ENCODE measurements at regions not wholly inside any gene's neighbourhood (a gene's known extent, or its start where the extent isn't known, plus 50 kb on each side); places are given as distances from the start of the nearest gene placed in this dataset.
"Not testable (repeated sequence)": the region's sequence is repeated elsewhere in the genome, so short reads cannot be mapped to it uniquely, and the experiment has no call there.

DNA sequence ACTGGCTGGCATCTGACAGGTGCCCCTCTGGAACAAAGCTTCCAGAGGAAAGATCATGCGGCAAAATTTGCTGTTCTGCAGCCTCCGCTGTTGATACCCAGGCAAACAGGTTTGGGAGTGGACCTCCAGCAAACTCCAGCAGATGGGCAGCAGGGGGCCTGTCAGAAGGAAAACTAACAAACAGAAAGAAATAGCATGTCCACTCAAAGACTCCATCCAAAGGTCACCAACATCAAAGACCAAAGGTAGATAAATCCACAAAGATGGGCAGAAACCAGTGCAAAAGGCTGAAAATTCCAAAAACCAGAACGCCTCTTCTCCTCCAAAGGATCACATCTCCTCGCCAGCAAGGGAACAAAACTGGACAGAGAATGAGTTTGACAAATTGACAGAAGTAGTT is 101.3 kb downstream of the HNRNPD start:
- not testable (repeated sequence) for H3K9me3 ChIP-seq (ENCODE audit: control insufficient read depth in 2 of 2, low read length in 2 of 2); H3K4me3 ChIP-seq (ENCODE audit: low read length in 2 of 2); H3K4me1 ChIP-seq (ENCODE audit: control insufficient read depth in 2 of 2, insufficient read depth in 2 of 2, low read length in 2 of 2); H3K27ac ChIP-seq (ENCODE audit: low read depth in 2 of 2, low read length in 2 of 2); H3K9ac ChIP-seq (ENCODE audit: low read depth in 1 of 2, low read length in 2 of 2); H3K27me3 ChIP-seq (ENCODE audit: control insufficient read depth in 2 of 2, insufficient read depth in 2 of 2, low read length in 2 of 2); H3K36me3 ChIP-seq (ENCODE audit: control insufficient read depth in 2 of 2, insufficient read depth in 2 of 2, low read length in 2 of 2)

GRCh38 chr4:82271915-82272480 is 101.8 kb downstream of the HNRNPD start:
- not testable (repeated sequence) for H3K27me3 ChIP-seq (ENCODE audit: control insufficient read depth in 2 of 2, insufficient read depth in 2 of 2, low read length in 2 of 2); H3K36me3 ChIP-seq (ENCODE audit: control insufficient read depth in 2 of 2, insufficient read depth in 2 of 2, low read length in 2 of 2); H3K9me3 ChIP-seq (ENCODE audit: control insufficient read depth in 2 of 2, low read length in 2 of 2); H3K4me3 ChIP-seq (ENCODE audit: low read length in 2 of 2); H3K27ac ChIP-seq (ENCODE audit: low read depth in 2 of 2, low read length in 2 of 2); H3K9ac ChIP-seq (ENCODE audit: low read depth in 1 of 2, low read length in 2 of 2); H3K4me1 ChIP-seq (ENCODE audit: control insufficient read depth in 2 of 2, insufficient read depth in 2 of 2, low read length in 2 of 2)

GRCh38 chr4:82268826-82269193 is 105.0 kb downstream of the HNRNPD start:
- Histone ChIP-seq H3K36me3 (ENCODE audit: control insufficient read depth in 2 of 2, insufficient read depth in 2 of 2, low read length in 2 of 2) (no peaks in the 10 kb centered on the region), H3K4me1 (ENCODE audit: control insufficient read depth in 2 of 2, insufficient read depth in 2 of 2, low read length in 2 of 2) (peaks cover 0 to 5% of the 10 kb centered on the region in 2 donors), H3K27me3 (ENCODE audit: control insufficient read depth in 2 of 2, insufficient read depth in 2 of 2, low read length in 2 of 2) (no peaks in the 10 kb centered on the region), H3K4me3 (ENCODE audit: low read length in 2 of 2) (no peak overlapping the region), H3K27ac (ENCODE audit: low read depth in 2 of 2, low read length in 2 of 2) (no peak overlapping the region), H3K9ac (ENCODE audit: low read depth in 1 of 2, low read length in 2 of 2) (no peak overlapping the region), H3K9me3 (ENCODE audit: control insufficient read depth in 2 of 2, low read length in 2 of 2) (no peaks in the 10 kb centered on the region)

GRCh38 chr4:82268050-82268825 is 105.6 kb downstream of the HNRNPD start:
- H3K4me1 ChIP-seq (ENCODE audit: control insufficient read depth in 2 of 2, insufficient read depth in 2 of 2, low read length in 2 of 2), result peaks cover 0 to 5% of the 10 kb centered on the region in 2 donors
- no peak overlapping the region for H3K27ac ChIP-seq (ENCODE audit: low read depth in 2 of 2, low read length in 2 of 2)
- H3K27me3 ChIP-seq (ENCODE audit: control insufficient read depth in 2 of 2, insufficient read depth in 2 of 2, low read length in 2 of 2), result no peaks in the 10 kb centered on the region
- no peaks in the 10 kb centered on the region for H3K9me3 ChIP-seq (ENCODE audit: control insufficient read depth in 2 of 2, low read length in 2 of 2)
- no peaks in the 10 kb centered on the region for H3K36me3 ChIP-seq (ENCODE audit: control insufficient read depth in 2 of 2, insufficient read depth in 2 of 2, low read length in 2 of 2)
- H3K4me3 ChIP-seq (ENCODE audit: low read length in 2 of 2), result no peak overlapping the region
- H3K9ac ChIP-seq (ENCODE audit: low read depth in 1 of 2, low read length in 2 of 2), result no peak overlapping the region

DNA sequence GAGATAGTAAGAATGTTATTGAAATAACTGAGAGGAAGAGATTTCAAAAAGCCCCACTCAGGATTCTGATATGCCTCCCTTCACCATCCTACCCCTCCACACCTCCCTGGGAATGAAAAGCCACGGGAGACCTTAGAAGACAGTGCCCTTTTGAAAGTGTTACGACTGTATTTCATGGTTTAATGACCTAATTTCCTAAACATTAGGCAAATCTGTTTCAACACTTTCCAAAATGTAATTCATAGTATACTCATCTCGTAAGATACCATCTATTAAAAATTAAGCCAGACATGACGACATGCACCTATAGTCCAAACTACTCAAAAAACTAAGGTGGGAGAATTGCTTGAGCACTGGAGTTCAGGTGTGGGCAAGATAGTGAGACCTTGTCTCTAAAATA is 106.3 kb downstream of the HNRNPD start:
- Histone ChIP-seq H3K4me1 (ENCODE audit: control insufficient read depth in 2 of 2, insufficient read depth in 2 of 2, low read length in 2 of 2) (peaks cover 0 to 5% of the 10 kb centered on the region in 2 donors), H3K36me3 (ENCODE audit: control insufficient read depth in 2 of 2, insufficient read depth in 2 of 2, low read length in 2 of 2) (no peaks in the 10 kb centered on the region), H3K27ac (ENCODE audit: low read depth in 2 of 2, low read length in 2 of 2) (no peak overlapping the region), H3K27me3 (ENCODE audit: control insufficient read depth in 2 of 2, insufficient read depth in 2 of 2, low read length in 2 of 2) (no peaks in the 10 kb centered on the region), H3K9me3 (ENCODE audit: control insufficient read depth in 2 of 2, low read length in 2 of 2) (no peaks in the 10 kb centered on the region), H3K9ac (ENCODE audit: low read depth in 1 of 2, low read length in 2 of 2) (no peak overlapping the region), H3K4me3 (ENCODE audit: low read length in 2 of 2) (no peak overlapping the region)

DNA sequence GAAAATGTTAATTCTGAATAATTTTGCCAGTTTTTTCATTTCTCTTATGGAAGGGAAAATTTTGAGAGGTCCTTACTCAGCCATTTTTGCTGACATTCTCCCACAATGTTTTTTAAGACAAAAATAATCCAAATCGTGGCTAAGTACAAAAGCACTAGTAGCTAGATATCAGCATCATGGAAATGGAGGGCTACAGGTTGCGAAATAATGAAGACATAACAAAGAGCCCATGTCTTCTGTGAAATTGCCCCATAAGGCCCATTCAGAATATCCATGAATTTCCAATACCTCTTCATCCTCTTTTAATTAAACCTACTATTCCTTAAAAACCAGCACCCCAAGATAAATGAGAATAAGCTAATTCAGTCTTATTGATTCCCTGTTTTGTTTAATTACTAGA is 107.4 kb downstream of the HNRNPD start:
- no peak overlapping the region for H3K9ac ChIP-seq (ENCODE audit: low read depth in 1 of 2, low read length in 2 of 2)
- H3K27me3 ChIP-seq (ENCODE audit: control insufficient read depth in 2 of 2, insufficient read depth in 2 of 2, low read length in 2 of 2), result no peaks in the 10 kb centered on the region
- no peaks in the 10 kb centered on the region for H3K9me3 ChIP-seq (ENCODE audit: control insufficient read depth in 2 of 2, low read length in 2 of 2)
- H3K27ac ChIP-seq (ENCODE audit: low read depth in 2 of 2, low read length in 2 of 2), result no peak overlapping the region
- H3K4me1 ChIP-seq (ENCODE audit: control insufficient read depth in 2 of 2, insufficient read depth in 2 of 2, low read length in 2 of 2), result no peaks in the 10 kb centered on the region
- H3K36me3 ChIP-seq (ENCODE audit: control insufficient read depth in 2 of 2, insufficient read depth in 2 of 2, low read length in 2 of 2), result no peaks in the 10 kb centered on the region
- H3K4me3 ChIP-seq (ENCODE audit: low read length in 2 of 2), result no peak overlapping the region

GRCh38 chr4:82261084-82261483 is 112.7 kb downstream of the HNRNPD start:
- no peaks in the 10 kb centered on the region for H3K27me3 ChIP-seq (ENCODE audit: control insufficient read depth in 2 of 2, insufficient read depth in 2 of 2, low read length in 2 of 2)
- no peak overlapping the region for H3K9ac ChIP-seq (ENCODE audit: low read depth in 1 of 2, low read length in 2 of 2)
- H3K4me3 ChIP-seq (ENCODE audit: low read length in 2 of 2), result no peak overlapping the region
- H3K36me3 ChIP-seq (ENCODE audit: control insufficient read depth in 2 of 2, insufficient read depth in 2 of 2, low read length in 2 of 2), result no peaks in the 10 kb centered on the region
- H3K27ac ChIP-seq (ENCODE audit: low read depth in 2 of 2, low read length in 2 of 2), result no peak overlapping the region
- H3K9me3 ChIP-seq (ENCODE audit: control insufficient read depth in 2 of 2, low read length in 2 of 2), result no peaks in the 10 kb centered on the region
- no peaks in the 10 kb centered on the region for H3K4me1 ChIP-seq (ENCODE audit: control insufficient read depth in 2 of 2, insufficient read depth in 2 of 2, low read length in 2 of 2)

- H3K27me3 ChIP-seq (ENCODE audit: control insufficient read depth in 2 of 2, insufficient read depth in 2 of 2, low read length in 2 of 2), result no peaks in the 10 kb centered on the region
- H3K4me1 ChIP-seq (ENCODE audit: control insufficient read depth in 2 of 2, insufficient read depth in 2 of 2, low read length in 2 of 2), result no peaks in the 10 kb centered on the region
- no peak overlapping the region for H3K9ac ChIP-seq (ENCODE audit: low read depth in 1 of 2, low read length in 2 of 2)
- no peaks in the 10 kb centered on the region for H3K9me3 ChIP-seq (ENCODE audit: control insufficient read depth in 2 of 2, low read length in 2 of 2)
- no peak overlapping the region for H3K27ac ChIP-seq (ENCODE audit: low read depth in 2 of 2, low read length in 2 of 2)
- no peaks in the 10 kb centered on the region for H3K36me3 ChIP-seq (ENCODE audit: control insufficient read depth in 2 of 2, insufficient read depth in 2 of 2, low read length in 2 of 2)
- no peak overlapping the region for H3K4me3 ChIP-seq (ENCODE audit: low read length in 2 of 2)
These were observed 113.2 kb downstream of the HNRNPD start for GRCh38 chr4:82260632-82261031.

DNA sequence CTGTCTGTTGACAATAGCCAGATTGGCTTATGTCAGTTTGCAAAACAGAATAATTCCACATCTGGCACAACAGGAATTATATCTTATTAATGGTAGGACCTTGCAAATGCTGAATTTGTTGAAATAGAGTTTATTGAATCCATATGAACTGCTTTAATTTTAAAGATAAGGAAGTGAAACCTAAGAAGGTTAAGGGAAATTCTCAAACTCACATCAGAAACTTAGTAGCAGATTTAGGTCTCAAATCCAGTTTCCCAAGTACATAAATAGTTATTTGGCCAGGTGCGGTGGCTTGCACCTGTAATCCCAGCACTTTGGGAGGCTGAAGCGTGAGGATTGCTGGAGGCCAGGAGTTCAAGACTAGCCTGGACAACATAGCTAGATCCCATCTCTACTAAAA is 117.1 kb downstream of the HNRNPD start:
- H3K9ac ChIP-seq (ENCODE audit: low read depth in 1 of 2, low read length in 2 of 2), result no peak overlapping the region
- H3K4me1 ChIP-seq (ENCODE audit: control insufficient read depth in 2 of 2, insufficient read depth in 2 of 2, low read length in 2 of 2), result no peaks in the 10 kb centered on the region
- H3K9me3 ChIP-seq (ENCODE audit: control insufficient read depth in 2 of 2, low read length in 2 of 2), result no peaks in the 10 kb centered on the region
- no peaks in the 10 kb centered on the region for H3K27me3 ChIP-seq (ENCODE audit: control insufficient read depth in 2 of 2, insufficient read depth in 2 of 2, low read length in 2 of 2)
- no peaks in the 10 kb centered on the region for H3K36me3 ChIP-seq (ENCODE audit: control insufficient read depth in 2 of 2, insufficient read depth in 2 of 2, low read length in 2 of 2)
- no peak overlapping the region for H3K4me3 ChIP-seq (ENCODE audit: low read length in 2 of 2)
- no peak overlapping the region for H3K27ac ChIP-seq (ENCODE audit: low read depth in 2 of 2, low read length in 2 of 2)

GRCh38 chr4:82255657-82256056 is 118.1 kb downstream of the HNRNPD start:
- Histone ChIP-seq H3K9me3 (ENCODE audit: control insufficient read depth in 2 of 2, low read length in 2 of 2) (no peaks in the 10 kb centered on the region), H3K4me3 (ENCODE audit: low read length in 2 of 2) (no peak overlapping the region), H3K9ac (ENCODE audit: low read depth in 1 of 2, low read length in 2 of 2) (no peak overlapping the region), H3K4me1 (ENCODE audit: control insufficient read depth in 2 of 2, insufficient read depth in 2 of 2, low read length in 2 of 2) (no peaks in the 10 kb centered on the region), H3K27me3 (ENCODE audit: control insufficient read depth in 2 of 2, insufficient read depth in 2 of 2, low read length in 2 of 2) (no peaks in the 10 kb centered on the region), H3K27ac (ENCODE audit: low read depth in 2 of 2, low read length in 2 of 2) (no peak overlapping the region), H3K36me3 (ENCODE audit: control insufficient read depth in 2 of 2, insufficient read depth in 2 of 2, low read length in 2 of 2) (no peaks in the 10 kb centered on the region)

All from mucosa of rectum (tissue), 2 donors.